AG09319 (cell line): ENCODE measurements at regions not wholly inside any gene's neighbourhood (a gene's known extent, or its start where the extent isn't known, plus 50 kb on each side); places are given as distances from the start of the nearest gene placed in this dataset.

ENCODE experiments used
- DNase-seq: peaks from one replicate; pipeline ENCODE4 v3.0.0-alpha.2; 2010; ENCODE audit warnings: low read depth; ENCODE audit errors: extremely low read depth
- CTCF ChIP-seq: IDR thresholded peaks from 2 replicates; pipeline ENCODE4 v1.5.1; 2011; ENCODE audit warnings: low read depth, mild to moderate bottlenecking, inconsistent platforms, low read length, moderate library complexity

- TF ChIP-seq CTCF, result no peak
- no peak for DNase-seq
Observed at GRCh38 chr9:14418941-14419937, 105.3 kb upstream of the NFIB start.

GRCh38 chr9:14418301-14418940 is 104.5 kb upstream of the NFIB start:
- no peak for TF ChIP-seq CTCF

GRCh38 chr9:14417237-14417636 is 103.3 kb upstream of the NFIB start:
- no peak for DNase-seq
- no peak for TF ChIP-seq CTCF

More at GRCh38 chr9:14418301-14418940, 104.5 kb upstream of the NFIB start:
- DNase-seq, result no peak

- no peak for TF ChIP-seq CTCF
- DNase-seq, result no peak
Observed at GRCh38 chr9:14415947-14416346, 102.0 kb upstream of the NFIB start.

- TF ChIP-seq CTCF, result no peak
Observed at GRCh38 chr9:14413812-14414211, 99.9 kb upstream of the NFIB start.

DNA sequence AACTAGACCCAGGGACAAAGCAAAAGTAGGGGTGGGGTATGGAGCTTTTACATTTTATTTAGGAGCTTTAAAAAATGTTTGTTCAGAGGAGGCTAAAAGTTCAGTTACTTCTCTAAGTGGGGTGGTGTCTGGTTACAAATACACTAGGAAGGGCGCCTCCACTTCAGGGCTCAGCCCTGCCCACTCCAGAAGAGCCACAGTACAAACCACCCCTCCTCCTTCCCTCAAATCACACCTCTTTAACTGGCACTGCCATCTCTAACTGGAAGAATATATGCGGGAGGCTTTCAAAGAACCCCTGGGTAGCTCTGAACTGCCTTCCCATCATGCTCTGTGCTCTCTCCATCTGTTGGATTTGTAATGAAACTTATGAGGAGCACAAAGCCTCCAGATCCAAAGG is 98.8 kb upstream of the NFIB start:
- TF ChIP-seq CTCF, result no peak
- no peak for DNase-seq

More at GRCh38 chr9:14413812-14414211, 99.9 kb upstream of the NFIB start:
- no peak for DNase-seq

DNA sequence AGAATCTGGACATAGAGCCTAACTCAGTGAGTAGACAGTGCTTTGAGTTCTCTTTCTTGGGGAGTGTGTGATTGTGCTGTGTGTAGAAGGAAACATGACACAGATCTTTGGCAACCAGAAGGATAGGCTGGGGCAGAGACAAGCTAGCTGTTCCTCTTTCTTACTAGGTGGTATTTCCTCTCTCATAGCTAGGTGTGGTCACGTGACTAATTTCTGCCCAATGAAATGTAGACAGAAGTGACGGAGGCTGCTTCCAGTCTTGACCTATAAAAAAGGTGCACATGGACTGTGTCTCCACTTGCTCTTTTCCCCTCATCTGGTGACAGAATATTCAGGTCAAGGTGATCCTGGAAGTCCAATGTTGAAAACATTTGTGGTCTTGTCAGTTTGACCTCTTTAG is 92.5 kb upstream of the NFIB start:
- TF ChIP-seq CTCF, result no peak
- no peak for DNase-seq
